Upper lobe of right lung (tissue), 1 donor: ENCODE measurements at regions not wholly inside any gene's neighbourhood (a gene's known extent, or its start where the extent isn't known, plus 50 kb on each side); places are given as distances from the start of the nearest gene placed in this dataset.

ENCODE experiments used
- ATAC-seq: fragments of 200-7000 bp; cut with Tn5 transposase; one replicate; pipeline ENCODE4 v1.9.1; 2020; ENCODE audit warnings: mild to moderate bottlenecking, moderate library complexity
- DNase-seq: peaks from one replicate; pipeline ENCODE4 v3.0.0-alpha.2; 2020
- H3K27ac ChIP-seq: fragments of 200-600 bp; one replicate; pipeline ENCODE4 v1.8.0; 2022
- H3K27me3 ChIP-seq: fragments of 200-600 bp; one replicate; pipeline ENCODE4 v1.8.0; 2022; ENCODE audit warnings: mild to moderate bottlenecking
- H3K36me3 ChIP-seq: fragments of 200-600 bp; one replicate; pipeline ENCODE4 v1.8.0; 2022
- H3K4me1 ChIP-seq: fragments of 200-600 bp; one replicate; pipeline ENCODE4 v1.8.0; 2022
- H3K4me3 ChIP-seq: fragments of 200-600 bp; one replicate; pipeline ENCODE4 v1.8.0; 2022; ENCODE audit warnings: mild to moderate bottlenecking
- H3K9me3 ChIP-seq: fragments of 200-600 bp; one replicate; pipeline ENCODE4 v1.8.0; 2022
- intact Hi-C: fragments of 100-400 bp; cut with DNase I; formaldehyde crosslinking; loops from one replicate; pipeline ENCODE4 v1.11.0; 2022
- TF ChIP-seq, protein P1 (sequence below): fragments of 200-600 bp; IDR thresholded peaks from one replicate; pipeline ENCODE4 v1.8.0; 2022; ENCODE audit warnings: antibody characterized with exemption
- donor health status: DM: no; HTN: yes; CAD: no; lungs with severe emphysema.

DNA sequence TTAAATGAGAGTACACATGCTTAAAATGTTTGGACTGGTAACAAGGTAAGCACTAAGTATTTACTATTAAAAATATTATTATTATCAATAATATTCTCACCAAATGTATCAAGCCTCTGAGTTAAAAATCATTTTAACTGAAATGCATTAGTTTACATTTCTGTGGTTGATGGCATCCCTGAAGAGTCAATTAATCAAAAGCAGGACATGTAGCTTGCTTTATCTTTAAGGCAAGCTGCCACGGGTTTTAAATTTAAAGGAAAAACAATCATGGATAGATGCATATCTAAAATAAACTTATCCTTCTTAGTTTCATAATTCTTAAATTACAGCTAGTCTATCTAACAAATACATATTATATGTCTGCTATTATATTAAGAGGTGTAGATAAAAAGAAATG lies 584.8 kb upstream of the INTU start:
- H3K27me3 ChIP-seq = no peaks in the 10 kb centered on the region
- H3K9me3 ChIP-seq = no peaks in the 10 kb centered on the region
- no peak overlapping the region for H3K27ac ChIP-seq
- ATAC-seq = no peak
- no peaks in the 10 kb centered on the region for H3K36me3 ChIP-seq
- DNase-seq = no peak
- no peaks in the 10 kb centered on the region for H3K4me1 ChIP-seq
- TF ChIP-seq, protein P1, sequence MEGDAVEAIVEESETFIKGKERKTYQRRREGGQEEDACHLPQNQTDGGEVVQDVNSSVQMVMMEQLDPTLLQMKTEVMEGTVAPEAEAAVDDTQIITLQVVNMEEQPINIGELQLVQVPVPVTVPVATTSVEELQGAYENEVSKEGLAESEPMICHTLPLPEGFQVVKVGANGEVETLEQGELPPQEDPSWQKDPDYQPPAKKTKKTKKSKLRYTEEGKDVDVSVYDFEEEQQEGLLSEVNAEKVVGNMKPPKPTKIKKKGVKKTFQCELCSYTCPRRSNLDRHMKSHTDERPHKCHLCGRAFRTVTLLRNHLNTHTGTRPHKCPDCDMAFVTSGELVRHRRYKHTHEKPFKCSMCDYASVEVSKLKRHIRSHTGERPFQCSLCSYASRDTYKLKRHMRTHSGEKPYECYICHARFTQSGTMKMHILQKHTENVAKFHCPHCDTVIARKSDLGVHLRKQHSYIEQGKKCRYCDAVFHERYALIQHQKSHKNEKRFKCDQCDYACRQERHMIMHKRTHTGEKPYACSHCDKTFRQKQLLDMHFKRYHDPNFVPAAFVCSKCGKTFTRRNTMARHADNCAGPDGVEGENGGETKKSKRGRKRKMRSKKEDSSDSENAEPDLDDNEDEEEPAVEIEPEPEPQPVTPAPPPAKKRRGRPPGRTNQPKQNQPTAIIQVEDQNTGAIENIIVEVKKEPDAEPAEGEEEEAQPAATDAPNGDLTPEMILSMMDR = no peak
- no peak overlapping the region for H3K4me3 ChIP-seq
- intact Hi-C loops = no loop called here

DNA sequence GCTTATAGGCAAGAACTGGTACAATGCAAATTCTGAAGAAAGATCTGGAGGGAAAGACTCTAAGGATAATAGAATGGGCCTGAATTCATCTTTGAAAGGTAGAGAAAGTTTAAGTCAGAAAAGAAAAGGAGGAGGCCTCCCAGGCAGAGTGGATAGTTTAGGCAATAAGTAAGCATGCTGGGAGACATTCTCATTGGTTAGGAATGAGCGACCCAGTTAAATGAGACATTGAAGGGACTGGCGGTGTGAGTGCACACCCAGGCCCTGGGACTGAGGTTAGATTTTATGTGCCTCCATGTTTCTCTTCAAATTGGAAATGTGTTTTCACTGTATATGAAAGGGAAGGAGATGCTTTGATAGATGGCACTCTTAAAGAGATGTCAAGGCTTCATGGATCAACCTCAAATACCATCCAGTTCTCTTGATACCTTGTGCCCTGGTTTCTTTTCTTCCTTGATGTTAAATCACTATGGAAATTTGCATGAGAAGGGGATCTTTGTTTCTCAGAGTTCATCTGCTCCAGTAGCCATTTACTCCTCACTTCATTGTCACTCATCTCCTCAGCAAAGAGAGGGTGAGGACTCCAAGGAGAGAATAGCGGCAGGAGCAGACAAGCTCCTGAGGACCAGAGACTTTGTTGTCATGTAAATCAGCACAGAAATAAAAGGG lies 584.2 kb upstream of the INTU start:
- ATAC-seq (no peak), DNase-seq (no peak)
- Histone ChIP-seq H3K27ac (no peak overlapping the region), H3K27me3 (no peaks in the 10 kb centered on the region), H3K4me3 (no peak overlapping the region), H3K9me3 (no peaks in the 10 kb centered on the region), H3K36me3 (no peaks in the 10 kb centered on the region), H3K4me1 (no peaks in the 10 kb centered on the region)
- intact Hi-C loops = no loop called here
- TF ChIP-seq, protein P1 = no peak

DNA sequence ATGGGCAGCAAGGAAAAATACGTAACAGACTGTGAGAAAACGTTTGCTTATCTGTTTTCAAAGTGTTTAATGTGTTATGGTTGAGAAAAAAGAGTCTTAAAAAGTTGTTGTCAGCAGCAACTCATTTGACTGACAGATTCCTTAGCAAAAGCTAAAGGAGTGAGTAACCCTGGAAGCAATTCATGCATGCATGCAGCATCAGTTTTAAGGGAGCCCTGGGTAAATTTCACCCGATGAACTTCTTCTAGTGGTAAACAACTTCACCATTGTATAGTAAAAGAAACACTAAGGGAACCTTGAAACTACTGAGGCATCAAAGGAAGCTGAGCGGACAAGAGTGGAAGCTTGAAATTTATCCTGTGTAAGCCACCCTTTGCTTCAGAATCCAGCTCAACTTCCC lies 583.2 kb upstream of the INTU start:
- no peak overlapping the region for H3K27ac ChIP-seq
- TF ChIP-seq, protein P1 = no peak
- H3K4me3 ChIP-seq = no peak overlapping the region
- no peaks in the 10 kb centered on the region for H3K27me3 ChIP-seq
- intact Hi-C loops = no loop called here
- DNase-seq (no peak), ATAC-seq (no peak)
- H3K9me3 ChIP-seq = no peaks in the 10 kb centered on the region
- no peaks in the 10 kb centered on the region for H3K4me1 ChIP-seq
- no peaks in the 10 kb centered on the region for H3K36me3 ChIP-seq

DNA sequence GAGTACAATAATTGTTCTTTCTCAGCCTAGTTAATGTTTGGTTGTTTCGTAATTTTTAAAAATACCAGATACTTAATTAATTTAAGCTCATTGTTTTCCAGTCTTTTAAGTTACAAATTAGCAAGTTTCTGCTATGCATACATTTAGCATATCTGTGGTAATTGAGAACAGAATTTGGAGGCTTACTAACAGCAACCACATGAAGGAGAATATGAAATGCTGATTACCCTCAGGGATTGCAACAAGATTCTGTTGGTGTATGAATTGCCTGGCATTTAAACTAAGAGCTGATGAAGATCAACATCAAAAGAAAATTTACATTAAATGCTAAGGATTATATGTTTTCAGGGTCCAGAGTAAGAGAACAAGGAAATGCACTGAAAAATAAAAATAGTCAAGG lies 580.0 kb upstream of the INTU start:
- ATAC-seq = no peak
- Histone ChIP-seq H3K27me3 (no peaks in the 10 kb centered on the region), H3K36me3 (no peaks in the 10 kb centered on the region), H3K27ac (no peak overlapping the region), H3K9me3 (no peaks in the 10 kb centered on the region), H3K4me3 (no peak overlapping the region), H3K4me1 (no peaks in the 10 kb centered on the region)
- no peak for DNase-seq
- TF ChIP-seq, protein P1 = no peak
- intact Hi-C loops = no loop called here

DNA sequence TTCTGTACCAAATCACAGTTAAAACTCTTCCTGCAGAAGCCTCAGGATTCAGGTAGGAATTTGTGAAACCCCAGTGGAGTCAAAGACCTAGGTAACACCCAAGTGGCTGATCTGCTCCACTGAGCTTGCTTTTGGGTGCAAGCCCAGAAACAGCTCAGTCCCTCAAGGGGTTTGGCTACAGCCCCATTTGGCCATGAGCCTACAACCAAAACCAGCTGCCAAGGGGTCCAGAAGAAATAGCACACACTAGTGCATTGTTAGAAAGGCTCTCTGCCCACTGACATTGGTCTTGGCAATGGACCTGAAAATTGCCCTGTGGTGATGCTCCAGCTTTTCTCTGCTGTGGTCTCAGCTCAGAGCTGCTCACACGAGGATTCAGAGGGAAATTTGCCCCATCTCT lies 577.4 kb upstream of the INTU start:
- Histone ChIP-seq H3K27me3 (no peaks in the 10 kb centered on the region), H3K9me3 (no peaks in the 10 kb centered on the region), H3K27ac (no peak overlapping the region), H3K36me3 (no peaks in the 10 kb centered on the region), H3K4me1 (no peaks in the 10 kb centered on the region), H3K4me3 (no peak overlapping the region)
- DNase-seq (no peak), ATAC-seq (no peak)
- TF ChIP-seq, protein P1 = no peak
- intact Hi-C loops = no loop called here

DNA sequence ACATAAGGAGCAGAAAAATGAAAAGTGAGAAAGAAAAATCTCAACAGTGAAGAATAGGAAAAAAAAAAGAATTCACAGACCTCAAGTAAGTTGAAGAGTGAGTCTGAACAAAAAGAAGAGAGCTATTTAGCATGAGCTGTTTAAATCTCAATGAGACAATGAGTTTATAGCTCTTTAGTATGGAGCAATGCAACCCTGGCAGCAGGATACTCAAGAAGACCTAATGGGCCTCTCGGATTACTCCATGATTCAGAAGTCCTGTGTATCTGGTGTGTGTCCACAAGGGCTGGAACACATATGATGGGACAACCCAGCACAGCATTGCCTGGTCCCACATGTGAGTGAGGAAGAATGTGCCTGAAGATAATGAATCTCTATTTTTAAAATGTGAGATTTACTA lies 563.1 kb upstream of the INTU start:
- no peak overlapping the region for H3K27ac ChIP-seq
- intact Hi-C loops = no loop called here
- H3K9me3 ChIP-seq = no peaks in the 10 kb centered on the region
- no peak overlapping the region for H3K4me3 ChIP-seq
- ATAC-seq (no peak), DNase-seq (no peak)
- no peaks in the 10 kb centered on the region for H3K27me3 ChIP-seq
- TF ChIP-seq, protein P1 = no peak
- no peaks in the 10 kb centered on the region for H3K4me1 ChIP-seq
- H3K36me3 ChIP-seq = no peaks in the 10 kb centered on the region
